ENCODE measurements at regions not wholly inside any gene's neighbourhood (a gene's known extent, or its start where the extent isn't known, plus 50 kb on each side); places are given as distances from the start of the nearest gene placed in this dataset.
"Not testable (repeated sequence)": the region's sequence is repeated elsewhere in the genome, so short reads cannot be mapped to it uniquely, and the experiment has no call there.

- Histone ChIP-seq H3K27me3 (no peaks in the 10 kb centered on the region), H3K4me1 (ENCODE audit: low read depth) (no peaks in the 10 kb centered on the region), H3K4me3 (no peak overlapping the region), H3K27ac (no peak overlapping the region), H3K36me3 (no peaks in the 10 kb centered on the region), H3K9me3 (ENCODE audit: low read depth) (no peaks in the 10 kb centered on the region)
- DNase-seq (ENCODE audit: low read depth in 1 of 2, low spot score in 1 of 2) = no peak
- no peak for TF ChIP-seq CTCF (IDR thresholded peaks at IDR 0.05; ENCODE audit: low read depth, low read length)
These were observed 86.3 kb upstream of the NID2 start for GRCh38 chr14:52154992-52155650.

GRCh38 chr14:52153939-52154338 is 85.1 kb upstream of the NID2 start:
- no peaks in the 10 kb centered on the region for H3K4me1 ChIP-seq (ENCODE audit: low read depth)

GRCh38 chr14:52150162-52150561 is 81.3 kb upstream of the NID2 start:
- Histone ChIP-seq H3K9me3 (ENCODE audit: low read depth) (no peaks in the 10 kb centered on the region), H3K4me1 (ENCODE audit: low read depth) (no peaks in the 10 kb centered on the region), H3K27ac (no peak overlapping the region), H3K36me3 (no peaks in the 10 kb centered on the region), H3K27me3 (no peaks in the 10 kb centered on the region), H3K4me3 (no peak overlapping the region)
- DNase-seq (ENCODE audit: low read depth in 1 of 2, low spot score in 1 of 2) = no peak
- TF ChIP-seq CTCF (IDR thresholded peaks at IDR 0.05; ENCODE audit: low read depth, low read length) = no peak

More at GRCh38 chr14:52153939-52154338, 85.1 kb upstream of the NID2 start:
- Histone ChIP-seq H3K9me3 (ENCODE audit: low read depth) (no peaks in the 10 kb centered on the region), H3K27ac (no peak overlapping the region), H3K36me3 (no peaks in the 10 kb centered on the region), H3K27me3 (no peaks in the 10 kb centered on the region), H3K4me3 (no peak overlapping the region)
- DNase-seq (ENCODE audit: low read depth in 1 of 2, low spot score in 1 of 2) = no peak
- no peak for TF ChIP-seq CTCF (IDR thresholded peaks at IDR 0.05; ENCODE audit: low read depth, low read length)

GRCh38 chr14:52148371-52148770 is 79.5 kb upstream of the NID2 start:
- DNase-seq (ENCODE audit: low read depth in 1 of 2, low spot score in 1 of 2) = no peak
- H3K4me3 ChIP-seq = no peak overlapping the region
- no peaks in the 10 kb centered on the region for H3K9me3 ChIP-seq (ENCODE audit: low read depth)
- no peaks in the 10 kb centered on the region for H3K27me3 ChIP-seq
- no peak overlapping the region for H3K27ac ChIP-seq
- H3K4me1 ChIP-seq (ENCODE audit: low read depth) = no peaks in the 10 kb centered on the region
- TF ChIP-seq CTCF (IDR thresholded peaks at IDR 0.05; ENCODE audit: low read depth, low read length) = no peak
- no peaks in the 10 kb centered on the region for H3K36me3 ChIP-seq

GRCh38 chr14:52146504-52146903 is 77.6 kb upstream of the NID2 start:
- Histone ChIP-seq H3K4me1 (ENCODE audit: low read depth) (no peaks in the 10 kb centered on the region), H3K36me3 (no peaks in the 10 kb centered on the region), H3K4me3 (no peak overlapping the region), H3K27me3 (no peaks in the 10 kb centered on the region), H3K27ac (no peak overlapping the region), H3K9me3 (ENCODE audit: low read depth) (no peaks in the 10 kb centered on the region)
- DNase-seq (ENCODE audit: low read depth in 1 of 2, low spot score in 1 of 2) = no peak
- peak; percentile 43 for TF ChIP-seq CTCF (IDR thresholded peaks at IDR 0.05; ENCODE audit: low read depth, low read length)

- not testable (repeated sequence) for H3K27ac ChIP-seq; DNase-seq (ENCODE audit: low read depth in 1 of 2, low spot score in 1 of 2); H3K36me3 ChIP-seq; H3K9me3 ChIP-seq (ENCODE audit: low read depth); H3K4me3 ChIP-seq; H3K27me3 ChIP-seq; H3K4me1 ChIP-seq (ENCODE audit: low read depth)
These were observed 75.2 kb upstream of the NID2 start for GRCh38 chr14:52144099-52144498.

Measured in cardiac muscle cell (in vitro differentiated cells and primary cell).